ENCODE measurements at regions not wholly inside any gene's neighbourhood (a gene's known extent, or its start where the extent isn't known, plus 50 kb on each side); places are given as distances from the start of the nearest gene placed in this dataset.

DNA sequence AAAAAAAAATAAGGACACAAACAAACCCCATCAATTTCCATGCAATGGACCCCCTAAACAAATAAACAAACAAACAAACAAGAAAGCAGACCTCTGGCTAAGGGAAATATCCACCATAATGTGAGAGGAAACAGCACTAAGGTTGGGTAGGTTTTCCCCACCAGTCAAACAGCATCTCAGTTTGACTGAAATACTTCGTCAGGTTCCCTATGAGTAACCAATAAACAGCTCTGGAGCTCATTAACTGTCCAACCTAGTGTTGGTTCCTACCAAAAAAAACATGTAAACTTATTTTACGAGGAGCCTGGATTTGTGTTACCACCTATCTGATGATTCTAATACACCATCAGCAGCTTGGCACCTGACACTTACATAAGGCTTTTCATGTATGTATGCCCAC, 198.5 kb upstream of the TARS1 start:
- no peak for DNase-seq (ENCODE audit: low read depth, low spot score)

DNA sequence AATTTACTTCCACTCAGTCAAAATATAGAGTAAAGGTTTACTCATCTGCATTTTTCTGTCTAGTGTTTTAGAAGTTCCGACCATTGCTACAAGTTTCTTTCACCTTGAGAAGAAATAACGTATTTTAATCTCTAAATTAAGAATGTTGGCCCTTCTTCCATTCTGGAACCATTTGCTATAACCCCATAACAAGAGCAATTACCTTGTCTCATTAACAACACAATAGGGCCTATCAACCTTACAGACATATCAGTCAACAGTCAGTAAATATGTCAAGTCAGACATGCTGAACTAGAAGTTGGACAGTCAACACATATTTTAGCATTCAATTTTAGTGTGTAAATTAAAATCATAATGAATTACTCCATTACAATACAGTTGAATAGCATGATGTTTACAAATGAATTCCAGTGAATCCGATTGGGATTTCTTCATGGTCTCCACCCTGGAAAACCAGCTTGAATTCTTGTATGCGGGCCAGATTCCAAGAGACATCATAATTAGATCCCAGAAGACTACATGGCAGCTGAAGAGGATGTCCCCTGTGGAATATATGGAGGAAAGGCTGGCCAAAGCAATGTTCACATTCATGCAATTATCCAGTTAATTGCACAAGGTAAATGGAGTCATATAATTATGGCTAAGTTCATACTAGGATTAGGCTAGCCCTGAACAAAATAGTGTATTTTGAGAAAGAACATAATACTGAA, 196.2 kb upstream of the TARS1 start:
- no peak for DNase-seq (ENCODE audit: low read depth, low spot score)

DNA sequence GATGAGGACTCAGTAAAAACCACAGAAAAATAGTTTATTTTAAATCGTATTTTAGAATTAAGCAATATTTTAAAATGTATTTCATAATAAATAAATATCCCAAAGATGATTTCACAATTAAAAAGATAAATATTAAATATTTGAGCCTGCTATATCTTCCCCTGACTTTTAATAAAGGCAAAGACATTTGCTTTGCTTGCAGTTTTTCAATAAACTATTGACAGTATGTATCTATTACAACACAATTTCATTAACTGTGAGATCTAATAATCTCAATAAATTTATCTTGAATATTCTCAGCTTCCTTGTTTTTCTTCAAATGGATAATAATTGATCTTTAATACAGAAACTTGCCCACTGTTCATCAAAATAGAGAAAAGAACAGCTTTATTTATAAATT, 186.2 kb upstream of the TARS1 start:
- no peak for DNase-seq (ENCODE audit: low read depth, low spot score)

DNA sequence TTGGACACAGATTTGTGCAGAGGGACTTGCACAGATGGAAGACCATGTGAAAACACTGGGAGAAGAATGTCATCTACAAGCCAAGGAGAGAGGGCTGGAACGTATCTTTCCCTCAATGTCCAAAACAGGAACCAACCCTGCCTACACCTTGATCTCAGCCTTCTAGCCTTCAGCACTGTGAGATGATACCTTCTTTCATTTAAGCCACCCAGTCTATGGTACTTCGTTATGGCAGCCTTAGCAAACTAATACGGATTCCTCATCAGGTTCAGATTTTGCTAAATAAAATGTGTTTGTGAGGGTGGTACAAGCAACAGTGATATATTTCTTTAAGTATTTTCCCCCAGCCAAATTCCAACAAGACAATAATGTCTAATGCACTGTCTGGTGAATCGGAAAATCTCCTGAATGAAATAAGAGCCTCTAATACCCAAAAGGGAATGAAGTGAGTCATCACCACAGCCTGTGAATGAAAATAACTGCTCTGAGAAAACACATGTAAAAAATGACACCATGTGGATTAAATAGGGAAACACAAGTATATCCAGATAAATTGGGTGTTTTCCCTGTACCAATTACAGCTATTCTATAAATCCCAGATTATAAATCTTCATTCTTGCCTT, 182.8 kb upstream of the TARS1 start:
- DNase-seq (ENCODE audit: low read depth, low spot score) = no peak

DNA sequence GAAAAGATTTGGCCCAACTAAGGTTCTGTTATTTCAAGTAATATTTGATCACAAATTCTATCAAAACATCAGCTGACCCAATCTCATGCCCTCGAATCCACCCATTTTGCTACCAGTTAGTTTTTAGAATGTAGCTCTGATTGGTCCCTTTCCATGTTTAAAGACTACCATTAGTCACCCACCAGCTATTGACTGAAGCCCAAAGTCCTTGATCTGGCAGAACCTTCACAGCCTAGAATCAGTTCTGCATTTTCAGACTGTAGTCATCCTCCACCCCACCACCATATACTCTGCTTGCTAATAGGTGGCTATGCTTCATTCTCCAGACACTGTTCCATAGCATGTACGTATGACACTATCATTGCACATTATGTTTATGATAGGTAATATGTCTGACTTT, 182.2 kb upstream of the TARS1 start:
- no peak for DNase-seq (ENCODE audit: low read depth, low spot score)

DNA sequence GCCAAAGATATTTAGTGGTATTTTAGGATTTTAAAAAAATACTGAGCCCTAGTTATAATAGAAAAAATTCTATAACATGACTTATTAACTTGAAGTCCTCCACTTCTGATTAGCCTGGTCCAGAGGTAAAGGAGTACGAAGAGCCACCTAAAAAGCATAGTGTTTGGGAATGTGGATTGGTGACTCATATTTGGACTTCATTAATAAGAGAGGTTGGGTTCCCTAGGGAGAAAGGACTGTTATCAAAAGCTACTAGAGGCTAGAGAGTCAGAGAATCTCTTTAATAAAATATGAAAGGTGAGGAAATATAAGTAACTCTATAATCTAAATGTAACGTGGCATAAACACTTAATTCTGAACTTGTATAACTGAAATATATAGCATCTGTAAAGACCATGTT, 180.7 kb upstream of the TARS1 start:
- DNase-seq (ENCODE audit: low read depth, low spot score) = no peak

DNA sequence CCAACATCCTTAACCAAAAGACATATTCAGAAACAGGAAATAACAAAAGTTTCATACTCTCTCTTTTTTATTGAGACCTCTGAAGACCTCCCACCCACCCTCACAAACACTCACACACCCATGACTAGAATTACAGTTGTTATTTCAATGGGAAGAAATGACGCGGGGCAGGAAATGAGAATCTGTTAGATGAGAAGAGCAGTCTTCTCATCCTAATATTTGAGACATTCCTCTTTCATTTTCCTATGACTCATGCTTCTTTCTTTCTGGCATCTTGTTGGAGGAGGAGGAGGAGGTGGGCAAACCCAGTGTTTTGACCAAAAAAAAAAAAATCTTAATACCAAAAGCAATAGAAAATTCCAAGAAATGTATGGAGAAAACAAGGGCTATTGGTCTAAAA, 179.5 kb upstream of the TARS1 start:
- DNase-seq (ENCODE audit: low read depth, low spot score) = no peak

DNA sequence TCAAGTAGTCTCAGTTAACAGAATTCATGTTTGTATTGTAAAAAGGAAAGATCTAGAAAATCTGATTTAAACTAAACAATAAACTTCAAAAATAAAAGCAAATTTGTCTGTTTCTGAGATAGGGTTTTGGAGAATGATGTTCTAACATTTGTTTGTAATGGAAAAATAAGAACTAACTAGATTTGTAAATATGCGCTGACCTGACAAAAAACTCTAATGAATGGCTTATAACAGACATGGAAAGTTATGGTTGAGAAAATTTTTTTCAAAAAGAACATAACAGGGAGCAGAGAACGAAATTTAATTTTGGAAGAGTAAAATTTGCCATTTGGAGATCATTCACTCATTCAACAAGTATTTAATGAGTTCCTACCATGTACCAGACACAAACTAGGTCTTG, 179.0 kb upstream of the TARS1 start:
- no peak for DNase-seq (ENCODE audit: low read depth, low spot score)

DNA sequence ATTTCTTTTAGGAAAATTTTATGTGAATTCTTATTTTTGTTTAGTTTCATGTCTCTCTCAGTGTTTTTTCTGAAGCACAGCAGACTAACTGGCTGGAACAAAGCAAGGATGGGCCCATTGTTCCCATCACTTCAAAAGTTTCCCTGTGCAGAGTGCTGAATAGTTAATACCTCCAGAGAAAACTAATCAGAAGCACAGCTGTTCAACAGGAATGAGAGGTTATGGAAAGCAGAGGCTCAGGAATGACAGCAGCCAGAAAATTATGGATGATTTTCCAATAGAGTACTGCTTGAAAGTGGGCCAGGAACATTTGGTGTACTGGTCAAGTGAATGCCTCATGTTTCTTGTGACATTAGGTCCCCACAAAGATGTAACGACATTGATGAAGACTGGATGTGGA, 173.0 kb upstream of the TARS1 start:
- DNase-seq (ENCODE audit: low read depth, low spot score) = no peak

DNA sequence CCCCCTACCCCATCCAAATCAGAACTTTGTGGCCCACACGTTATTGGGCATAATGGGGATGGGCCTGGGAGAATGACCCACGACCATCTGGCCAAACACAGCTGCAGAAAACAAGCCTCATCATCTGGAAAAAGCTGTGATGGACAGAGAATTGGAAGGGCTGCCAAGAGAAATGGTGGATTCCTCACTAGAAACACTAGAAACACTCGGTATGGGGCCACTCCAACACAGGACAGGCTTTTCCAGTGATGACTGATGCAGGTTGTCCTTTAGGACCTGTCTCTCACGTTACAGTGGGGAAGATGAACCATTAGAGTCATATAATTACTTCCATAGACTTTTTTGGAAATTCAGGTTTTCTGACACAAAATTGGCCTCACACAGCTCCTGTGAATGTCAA, 172.4 kb upstream of the TARS1 start:
- DNase-seq (ENCODE audit: low read depth, low spot score) = no peak

DNA sequence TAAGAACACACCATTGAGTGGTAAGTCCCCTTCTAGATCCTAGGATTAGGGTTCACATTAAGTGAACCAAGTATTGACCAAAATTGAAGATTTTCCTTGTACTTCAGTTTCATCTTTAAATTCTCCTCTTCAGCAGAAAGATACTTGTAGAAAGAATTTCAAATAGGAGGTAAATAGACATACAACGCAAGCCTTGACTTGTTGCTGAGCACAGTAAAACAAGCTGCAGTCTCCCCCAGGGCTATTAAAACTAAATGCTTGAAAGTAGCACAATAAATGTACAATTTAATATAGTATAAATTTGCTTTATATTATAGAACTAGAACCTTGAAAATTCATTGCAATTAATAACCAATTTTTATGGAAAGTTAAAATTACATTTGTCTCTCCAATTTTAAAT, 170.1 kb upstream of the TARS1 start:
- no peak for DNase-seq (ENCODE audit: low read depth, low spot score)

DNA sequence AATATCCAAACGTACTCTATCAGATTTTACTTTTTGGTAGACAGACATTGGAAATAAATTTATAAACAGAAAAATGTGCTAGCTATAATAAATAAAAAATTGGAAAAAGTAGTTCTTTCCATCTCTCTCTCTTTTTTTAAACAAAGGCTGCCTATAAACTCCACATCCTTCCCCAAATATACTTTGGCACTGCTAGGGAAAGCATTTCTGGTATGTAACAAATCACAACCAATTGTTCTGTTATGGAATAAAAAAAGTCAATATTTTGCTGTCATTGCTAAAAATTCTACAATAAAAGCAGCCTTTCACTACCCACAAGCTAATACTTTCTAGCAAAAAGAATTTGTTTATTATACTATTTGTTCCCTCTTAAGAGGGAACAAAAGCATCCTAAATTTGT, 169.2 kb upstream of the TARS1 start:
- no peak for DNase-seq (ENCODE audit: low read depth, low spot score)

DNA sequence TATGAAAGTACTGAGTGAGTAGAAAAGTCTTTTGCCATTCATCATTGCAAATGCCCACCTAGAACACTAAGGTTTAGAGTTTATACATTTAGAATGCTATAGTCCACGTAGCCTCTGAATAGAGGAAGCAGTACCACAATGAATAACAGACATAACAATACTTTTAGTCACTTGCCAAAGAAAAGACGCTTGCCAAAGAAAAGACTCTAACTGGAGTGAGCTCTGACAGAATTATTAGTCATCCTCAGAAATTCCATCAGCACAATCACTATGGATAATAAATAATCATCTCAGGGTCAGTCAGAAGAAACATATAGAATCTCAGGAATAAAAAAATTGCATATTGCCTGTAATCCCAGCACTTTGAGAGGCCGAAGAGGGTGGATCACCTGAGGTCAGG, 168.5 kb upstream of the TARS1 start:
- no peak for DNase-seq (ENCODE audit: low read depth, low spot score)

DNA sequence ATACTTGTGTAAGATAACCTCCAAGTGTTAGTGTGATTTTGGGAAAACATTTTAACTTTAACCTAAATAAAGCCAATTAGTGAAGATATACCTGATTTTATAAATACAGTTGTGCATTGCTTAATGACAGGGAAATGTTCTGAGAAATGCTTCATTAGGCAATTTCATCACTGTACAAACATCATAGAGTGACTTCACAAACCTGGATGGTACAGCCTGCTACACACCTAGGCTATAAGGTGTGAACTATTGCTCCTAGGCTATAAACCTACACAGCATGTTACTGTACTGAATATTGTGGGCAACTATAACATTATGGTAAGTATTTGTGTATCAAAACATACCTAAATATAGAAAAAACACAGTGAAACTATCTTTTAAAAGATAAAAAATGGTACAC, 166.8 kb upstream of the TARS1 start:
- DNase-seq (ENCODE audit: low read depth, low spot score) = no peak

DNA sequence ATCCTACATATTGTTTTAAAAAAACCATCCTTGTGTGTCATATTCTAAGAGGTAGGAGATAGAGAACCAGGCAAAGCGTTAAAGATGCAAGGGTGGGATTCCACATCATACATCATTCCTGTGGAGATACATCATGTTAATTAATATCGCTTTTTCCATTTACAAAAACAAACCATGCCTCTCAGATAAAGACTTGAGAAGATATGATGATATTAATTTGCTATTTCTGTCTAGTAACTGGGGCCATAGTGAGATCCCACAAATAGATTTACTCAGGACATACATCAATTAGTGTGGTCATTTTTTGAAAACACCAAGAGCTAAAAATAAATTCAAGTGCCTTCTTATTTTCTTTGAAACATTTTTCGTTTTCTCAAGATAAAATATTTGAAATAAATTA, 165.4 kb upstream of the TARS1 start:
- DNase-seq (ENCODE audit: low read depth, low spot score) = no peak

DNA sequence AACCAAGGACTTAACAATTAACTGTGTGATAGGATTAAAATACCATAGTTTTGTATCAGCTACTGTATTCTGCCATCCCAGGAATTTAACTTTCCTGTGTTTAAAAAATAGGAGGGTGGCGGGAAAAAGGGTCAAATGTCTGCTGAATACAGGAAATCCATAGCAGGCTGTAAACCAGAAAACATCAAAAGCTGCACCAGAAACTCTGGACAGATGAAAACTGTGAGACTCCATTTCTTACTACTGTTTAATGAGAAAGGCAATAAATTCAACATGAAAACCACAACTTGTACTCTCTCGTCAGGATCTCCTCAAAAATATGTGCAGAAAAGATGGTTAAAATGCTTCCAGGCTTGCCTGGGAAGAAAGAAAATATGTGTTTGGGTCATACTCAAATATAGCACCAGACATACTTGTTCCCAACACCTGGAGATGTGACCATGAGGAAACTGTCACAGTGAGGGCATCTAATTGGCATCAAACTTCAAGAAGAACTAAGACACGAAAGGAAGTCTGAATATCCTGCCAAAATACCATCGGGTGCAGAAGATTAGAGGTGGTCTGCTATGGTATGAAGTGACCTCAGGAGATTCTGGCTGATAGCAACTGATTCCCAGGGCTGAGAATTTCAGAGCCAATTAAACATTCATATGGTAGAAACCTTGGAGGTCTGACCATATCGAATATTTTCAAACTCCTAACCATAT, 164.7 kb upstream of the TARS1 start:
- no peak for DNase-seq (ENCODE audit: low read depth, low spot score)

DNA sequence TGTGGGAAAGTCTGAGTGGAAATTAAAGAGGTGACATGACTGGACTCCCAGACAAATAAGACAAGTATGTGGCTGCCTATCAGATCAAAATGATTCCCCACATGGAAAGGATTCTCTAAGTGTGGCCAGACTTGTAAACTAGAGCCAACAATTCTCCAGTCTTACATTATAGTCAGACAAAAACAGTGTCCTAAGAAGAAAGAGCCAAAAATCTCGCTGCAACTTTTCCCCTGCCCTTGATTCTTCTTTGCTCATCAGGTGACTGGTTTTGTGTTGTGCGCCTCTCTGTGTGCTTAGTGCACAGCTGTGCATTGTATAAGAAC, 164.2 kb upstream of the TARS1 start:
- DNase-seq (ENCODE audit: low read depth, low spot score) = no peak

DNA sequence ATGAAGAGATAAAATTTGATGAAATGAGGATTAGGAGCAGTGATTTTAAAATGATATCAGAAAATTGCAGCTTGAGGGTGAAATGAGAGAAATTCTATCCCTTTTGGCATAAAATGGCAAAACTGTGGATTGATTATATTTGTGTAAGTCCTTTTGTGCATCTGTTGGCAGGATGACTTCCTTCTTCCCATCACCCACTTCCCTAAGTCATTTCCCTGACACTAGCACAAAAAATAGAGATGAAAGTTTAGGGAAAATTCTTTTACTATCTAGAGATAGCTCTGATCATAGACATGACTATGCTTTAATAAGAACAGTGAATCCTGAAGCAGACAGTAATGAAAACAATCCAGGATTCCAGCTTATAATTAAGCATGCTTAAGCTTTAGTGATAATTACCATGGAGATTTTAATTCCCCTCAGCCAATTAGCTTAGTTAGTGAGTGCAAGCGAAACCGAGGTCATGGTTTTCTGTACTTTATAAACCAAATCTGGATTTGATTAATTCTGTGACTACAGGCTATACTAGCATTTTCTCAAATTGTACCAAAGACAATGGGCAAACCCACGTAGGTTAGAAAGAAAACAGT, 163.6 kb upstream of the TARS1 start:
- no peak for DNase-seq (ENCODE audit: low read depth, low spot score)

DNA sequence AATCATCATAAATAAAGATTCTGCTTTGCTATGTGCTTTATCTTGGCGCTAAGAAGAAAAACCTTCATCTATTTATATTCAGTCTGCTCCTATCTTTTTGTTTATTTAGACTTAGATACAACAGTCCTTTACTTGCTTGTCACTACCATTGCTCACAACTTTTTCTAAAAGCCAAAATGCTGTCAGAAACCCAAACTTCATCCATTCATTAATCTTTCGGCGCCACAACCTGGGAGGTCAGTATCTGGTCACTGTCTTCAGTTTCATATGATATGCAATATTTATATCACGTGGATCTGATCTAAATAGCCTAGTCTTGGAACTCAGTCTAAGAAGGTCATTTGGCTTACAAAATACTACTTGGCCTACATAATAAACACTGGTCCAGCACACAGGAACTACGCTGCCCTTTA, 159.3 kb upstream of the TARS1 start:
- DNase-seq (ENCODE audit: low read depth, low spot score) = no peak

DNA sequence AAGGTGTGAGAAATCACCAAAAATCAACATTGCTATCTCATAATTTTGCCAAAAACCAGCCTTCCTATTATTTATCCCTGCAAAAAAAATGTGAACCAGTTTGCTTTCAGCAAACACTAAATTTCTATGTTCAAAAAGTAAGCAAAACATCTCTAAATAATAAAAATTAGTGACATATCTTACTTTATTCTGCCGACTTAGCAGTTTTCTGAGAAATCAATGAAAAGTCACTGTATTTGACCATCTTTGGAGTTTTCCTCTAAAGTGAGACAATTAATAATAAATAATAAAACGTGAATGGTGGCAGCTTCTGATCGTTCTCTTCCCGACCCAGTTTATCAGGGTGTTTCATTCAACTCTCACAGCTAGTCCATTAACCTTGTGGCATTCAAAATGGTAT, 158.6 kb upstream of the TARS1 start:
- no peak for DNase-seq (ENCODE audit: low read depth, low spot score)

DNA sequence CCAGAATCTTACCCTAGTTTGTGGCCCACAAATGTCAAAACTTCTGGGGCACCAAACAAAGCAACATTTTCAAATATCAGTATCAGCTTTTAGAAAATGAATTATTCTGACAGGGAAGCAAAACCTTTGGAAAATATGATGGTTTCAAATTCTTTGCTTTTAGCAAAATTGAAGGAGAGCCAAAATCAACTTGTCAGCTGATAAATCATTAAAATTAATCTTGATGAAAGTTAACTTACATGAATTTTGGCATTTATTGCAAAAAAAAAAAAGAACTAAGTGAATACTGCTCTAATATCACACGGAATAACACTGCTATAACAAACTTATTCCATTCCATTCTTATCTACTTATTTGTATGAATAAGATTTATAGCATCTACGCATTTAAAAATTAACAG, 158.1 kb upstream of the TARS1 start:
- DNase-seq (ENCODE audit: low read depth, low spot score) = no peak

DNA sequence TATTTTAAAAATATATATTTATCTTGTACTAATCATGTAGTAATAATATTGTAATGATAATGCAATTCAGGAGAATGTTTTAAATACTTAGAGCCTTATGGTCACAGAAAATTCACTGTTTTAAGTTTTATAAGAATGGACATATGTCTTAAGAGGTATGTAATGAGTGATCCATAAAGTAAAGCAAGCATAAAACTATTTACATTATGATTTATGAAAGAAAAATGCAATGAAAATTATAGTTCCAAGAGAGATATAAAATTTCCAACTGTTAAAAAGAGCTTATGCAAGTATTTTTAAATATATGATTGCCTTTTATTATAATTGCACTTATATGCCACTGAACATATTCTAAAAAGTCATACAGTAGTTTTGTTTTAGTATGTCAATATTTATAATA, 157.5 kb upstream of the TARS1 start:
- DNase-seq (ENCODE audit: low read depth, low spot score) = no peak

DNA sequence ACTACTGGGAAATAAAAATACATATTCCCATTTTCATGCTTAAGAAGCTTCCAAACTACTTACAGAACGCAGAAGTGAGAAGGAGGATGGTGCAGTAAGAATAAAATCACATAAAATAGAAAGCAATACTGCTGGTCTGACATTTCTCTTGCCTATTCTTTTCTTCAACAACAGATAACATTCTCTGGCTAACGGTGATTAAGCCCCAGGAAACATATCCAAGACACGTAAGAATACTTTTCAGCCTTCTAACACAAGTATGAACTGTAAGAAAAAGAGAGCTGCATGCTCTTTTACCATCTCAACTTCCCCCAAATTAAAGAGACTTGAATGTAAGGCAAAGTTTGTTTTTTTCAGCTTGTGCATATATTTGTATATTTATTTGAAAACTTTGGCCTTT, 156.1 kb upstream of the TARS1 start:
- no peak for DNase-seq (ENCODE audit: low read depth, low spot score)

Data from ELF-1 (cell line).